OCI-LY3 (cell line): ENCODE measurements at regions not wholly inside any gene's neighbourhood (a gene's known extent, or its start where the extent isn't known, plus 50 kb on each side); places are given as distances from the start of the nearest gene placed in this dataset.

Source experiments
- EZH2phosphoT487 ChIP-seq: fragments of 200-600 bp; shearing (Covaris generic); IDR thresholded peaks from 2 replicates; pipeline ENCODE4 v1.6.1; 2018; ENCODE audit warnings: antibody characterized with exemption, mixed run types, low read depth
- TF ChIP-seq, protein P1 (sequence below): fragments of 200-600, 300-600 bp; sonication (generic); IDR thresholded peaks from 2 replicates; pipeline ENCODE4 v1.5.1; 2014; ENCODE audit warnings: antibody characterized with exemption, low read length, low read depth

DNA sequence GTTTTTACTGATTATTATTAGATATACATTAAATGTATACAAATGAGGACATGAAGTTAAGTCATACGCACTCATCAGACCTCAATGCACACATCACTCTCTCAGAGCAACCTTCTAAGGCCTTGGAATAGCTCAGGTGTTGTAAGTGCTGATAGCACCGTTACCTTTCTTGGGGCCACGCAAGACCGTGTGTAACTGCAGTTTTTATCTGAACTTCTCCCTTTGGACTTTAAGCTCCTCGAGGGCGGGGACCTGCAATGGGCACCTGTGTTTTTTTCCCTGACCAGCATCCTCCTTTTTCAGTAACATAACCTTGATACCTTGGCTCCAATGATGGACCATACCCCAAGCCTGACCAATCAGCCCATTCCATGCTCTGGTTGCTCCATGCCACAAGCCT, 136.5 kb upstream of the TMCC3 start:
- TF ChIP-seq, protein P1, sequence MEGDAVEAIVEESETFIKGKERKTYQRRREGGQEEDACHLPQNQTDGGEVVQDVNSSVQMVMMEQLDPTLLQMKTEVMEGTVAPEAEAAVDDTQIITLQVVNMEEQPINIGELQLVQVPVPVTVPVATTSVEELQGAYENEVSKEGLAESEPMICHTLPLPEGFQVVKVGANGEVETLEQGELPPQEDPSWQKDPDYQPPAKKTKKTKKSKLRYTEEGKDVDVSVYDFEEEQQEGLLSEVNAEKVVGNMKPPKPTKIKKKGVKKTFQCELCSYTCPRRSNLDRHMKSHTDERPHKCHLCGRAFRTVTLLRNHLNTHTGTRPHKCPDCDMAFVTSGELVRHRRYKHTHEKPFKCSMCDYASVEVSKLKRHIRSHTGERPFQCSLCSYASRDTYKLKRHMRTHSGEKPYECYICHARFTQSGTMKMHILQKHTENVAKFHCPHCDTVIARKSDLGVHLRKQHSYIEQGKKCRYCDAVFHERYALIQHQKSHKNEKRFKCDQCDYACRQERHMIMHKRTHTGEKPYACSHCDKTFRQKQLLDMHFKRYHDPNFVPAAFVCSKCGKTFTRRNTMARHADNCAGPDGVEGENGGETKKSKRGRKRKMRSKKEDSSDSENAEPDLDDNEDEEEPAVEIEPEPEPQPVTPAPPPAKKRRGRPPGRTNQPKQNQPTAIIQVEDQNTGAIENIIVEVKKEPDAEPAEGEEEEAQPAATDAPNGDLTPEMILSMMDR: no peak
- TF ChIP-seq EZH2phosphoT487: no peak
